Epithelial cell of prostate (primary cell): ENCODE measurements at regions not wholly inside any gene's neighbourhood (a gene's known extent, or its start where the extent isn't known, plus 50 kb on each side); places are given as distances from the start of the nearest gene placed in this dataset.
"Not testable (repeated sequence)": the region's sequence is repeated elsewhere in the genome, so short reads cannot be mapped to it uniquely, and the experiment has no call there.

ENCODE experiments used
- DNase-seq: peaks from one replicate; pipeline ENCODE4 v3.0.0-alpha.2; 2011; ENCODE audit warnings: low read depth, low spot score
- H3K27ac ChIP-seq: fragments of 450-650 bp; 2 replicates; pipeline ENCODE4 v1.5.1; 2017; ENCODE audit warnings: mild to moderate bottlenecking

DNA sequence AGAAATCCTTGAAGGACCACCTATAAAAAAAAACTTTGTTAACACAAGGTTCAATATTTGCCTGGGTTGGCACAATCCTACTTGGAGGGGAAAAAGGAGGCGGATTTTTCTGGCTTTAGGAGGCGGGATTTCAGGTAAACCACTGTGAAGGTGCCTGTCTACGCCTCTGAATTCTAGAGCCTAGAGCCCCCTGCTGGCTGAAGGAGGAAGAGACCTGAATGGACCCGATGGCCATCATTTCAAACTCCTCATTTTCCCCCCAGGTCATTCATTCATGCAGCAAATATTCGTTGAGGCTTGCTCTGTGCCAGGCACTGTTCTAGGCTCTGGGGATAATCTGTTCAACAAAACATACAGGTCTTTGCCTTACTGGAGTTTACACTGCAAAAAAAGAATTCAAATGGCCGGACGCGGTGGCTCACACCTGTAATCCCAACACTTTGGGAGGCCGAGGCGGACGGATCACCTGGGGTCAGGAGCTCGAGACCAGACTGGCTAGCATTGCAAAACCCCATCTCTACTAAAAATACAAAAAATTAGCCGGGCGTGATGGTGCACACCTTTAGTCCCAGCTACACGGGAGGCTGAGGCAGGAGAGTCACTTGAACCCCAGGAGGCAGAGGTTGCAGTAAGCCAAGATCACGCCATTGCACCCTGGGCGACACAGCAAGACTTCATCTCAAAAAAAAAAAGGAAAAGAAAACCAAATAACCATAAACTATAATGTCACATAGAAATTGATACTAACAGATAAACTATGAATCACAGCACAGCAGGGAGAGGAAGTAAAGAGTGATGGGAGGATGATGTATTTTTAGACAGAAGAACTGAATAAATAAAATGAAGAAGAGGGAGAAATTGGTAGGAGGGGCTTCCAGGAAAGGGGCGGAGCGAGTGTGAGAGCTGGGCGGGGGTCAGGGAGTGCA, 90.1 kb upstream of the NFE2L3 start:
- DNase-seq, result no peak
- no peak overlapping the region for H3K27ac ChIP-seq

DNA sequence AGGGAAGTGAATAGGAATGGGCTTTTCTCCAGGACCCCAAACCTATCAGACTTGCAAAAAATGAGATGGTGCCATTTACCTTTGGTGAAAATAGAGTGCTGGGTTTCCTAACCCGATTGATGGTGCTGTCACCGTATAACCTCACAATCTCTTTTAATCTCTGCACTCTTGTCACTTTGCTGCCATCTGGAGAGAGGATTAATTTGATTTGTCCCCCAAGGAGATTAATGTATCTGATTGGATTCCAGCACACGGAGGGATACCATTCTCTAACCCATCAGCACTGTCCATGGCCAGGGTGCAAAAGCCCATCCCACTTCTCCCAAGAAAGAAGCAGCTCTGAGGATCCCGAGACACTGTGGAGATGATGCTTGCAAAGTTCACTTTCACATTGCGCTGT, 86.3 kb upstream of the NFE2L3 start:
- no peak overlapping the region for H3K27ac ChIP-seq
- DNase-seq, result no peak

DNA sequence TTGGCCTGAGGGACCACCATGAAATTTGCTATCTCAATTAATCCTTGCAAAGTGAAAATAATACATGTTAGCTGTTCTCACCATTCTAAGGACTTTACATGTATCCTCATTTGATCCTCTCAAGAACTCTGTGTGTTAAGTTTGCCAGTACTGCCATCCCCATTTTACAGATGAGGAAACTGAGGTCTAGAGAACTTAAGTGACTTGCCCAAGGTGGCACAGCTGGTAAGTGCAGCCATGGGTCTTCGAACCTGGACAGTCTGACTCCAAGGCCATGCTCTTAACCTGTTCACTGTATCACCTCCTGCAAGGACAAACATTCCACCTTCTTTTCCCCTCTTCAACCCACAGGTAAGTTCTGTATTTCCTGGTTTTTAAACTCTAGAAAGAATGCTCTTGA, 85.3 kb upstream of the NFE2L3 start:
- H3K27ac ChIP-seq, result no peak overlapping the region
- no peak for DNase-seq

DNA sequence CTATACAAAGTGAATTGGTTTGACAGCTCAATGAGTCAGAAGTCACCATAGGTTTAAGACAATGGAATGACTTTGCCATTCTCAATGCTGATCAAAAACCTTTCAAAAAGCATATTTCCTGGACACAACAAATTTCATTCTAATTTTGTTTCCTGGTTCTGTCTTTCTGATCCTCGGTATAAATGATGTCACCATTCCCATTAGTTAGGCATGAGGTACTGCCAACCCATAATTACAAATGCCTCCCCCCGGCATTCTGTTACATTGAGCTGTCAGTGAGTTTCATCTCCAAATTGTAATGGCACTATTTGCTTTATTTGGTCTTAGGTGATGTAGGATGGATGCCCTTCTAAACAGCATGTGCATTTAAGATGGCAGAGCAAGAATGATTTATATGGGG, 81.7 kb upstream of the NFE2L3 start:
- no peak overlapping the region for H3K27ac ChIP-seq
- no peak for DNase-seq

DNA sequence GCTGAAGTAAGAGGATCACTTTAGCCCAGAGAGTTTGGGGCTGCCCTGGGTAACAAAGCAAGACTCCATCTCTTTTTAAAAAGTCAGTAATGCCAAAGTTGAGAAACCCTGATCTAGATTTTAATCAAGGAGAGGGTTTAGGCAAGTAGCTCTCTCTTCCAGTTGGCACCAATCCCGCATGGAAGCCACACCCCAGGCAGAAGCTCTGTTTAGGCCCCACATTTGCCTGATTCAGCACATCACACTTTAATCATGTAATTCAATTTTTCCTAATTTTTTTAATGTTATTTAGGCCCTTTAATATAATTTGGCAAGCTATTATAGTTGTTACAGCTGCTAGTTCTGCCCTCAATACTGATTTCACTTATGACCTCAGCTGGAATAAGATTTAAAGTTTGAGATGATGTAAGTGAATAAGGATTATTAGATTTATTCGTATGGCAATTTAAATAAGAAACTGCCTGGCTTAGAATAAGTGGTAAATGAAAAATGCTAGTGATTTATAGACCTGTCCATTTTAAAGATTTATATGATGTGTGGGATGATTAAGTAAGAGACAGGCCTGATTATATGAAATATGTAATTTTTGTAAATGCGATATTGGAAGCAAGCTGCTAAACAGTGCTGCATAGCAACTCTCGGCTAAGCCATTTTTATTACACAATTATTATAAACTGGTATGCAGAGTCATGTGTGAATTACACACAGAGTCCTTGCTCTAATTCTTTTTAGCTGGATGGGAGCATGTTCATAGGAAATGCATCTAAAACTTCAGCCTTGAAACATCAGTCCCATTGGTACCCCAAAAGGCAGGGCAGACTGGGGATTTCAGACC, 80.2 kb upstream of the NFE2L3 start:
- DNase-seq, result no peak
- H3K27ac ChIP-seq, result no peak overlapping the region

DNA sequence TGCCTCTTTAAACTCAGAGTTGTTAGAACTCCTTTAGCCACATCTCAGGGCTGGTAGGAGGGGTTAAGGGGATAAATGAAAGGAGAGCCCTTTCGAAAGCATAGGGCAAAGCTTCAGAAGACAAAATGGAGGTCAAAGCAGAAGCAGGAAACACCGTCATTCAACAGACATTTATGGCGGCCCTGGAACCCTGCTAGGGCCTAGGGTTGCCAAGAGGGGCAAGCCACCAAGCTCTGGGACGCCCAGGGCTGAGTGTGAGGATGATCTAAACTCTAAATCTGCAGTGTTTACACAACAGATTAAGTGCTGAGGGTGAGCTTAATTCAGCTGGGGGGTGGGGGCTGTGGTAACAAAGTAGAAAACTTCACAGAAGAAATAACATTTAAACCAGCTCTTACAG, 79.0 kb upstream of the NFE2L3 start:
- no peak for DNase-seq
- H3K27ac ChIP-seq, result no peak overlapping the region

DNA sequence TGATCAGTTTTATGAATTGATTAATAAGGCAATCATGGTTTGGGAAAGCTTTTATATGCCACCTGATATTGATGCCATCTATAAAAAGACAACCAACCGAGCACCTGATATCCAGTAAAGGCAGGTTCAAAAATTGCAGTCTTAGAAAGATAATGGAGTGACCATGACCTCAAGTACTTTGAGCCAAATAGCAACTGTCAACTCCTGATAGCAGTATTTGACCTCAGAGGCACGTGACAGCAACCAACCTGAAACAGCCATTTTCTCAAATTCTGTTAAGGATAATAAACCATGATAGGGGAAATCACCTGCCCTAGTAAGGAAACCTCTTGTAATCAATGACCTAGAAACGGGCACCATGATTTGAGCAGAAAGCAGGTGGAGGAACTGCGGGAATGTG, 77.1 kb upstream of the NFE2L3 start:
- no peak overlapping the region for H3K27ac ChIP-seq
- DNase-seq, result no peak

DNA sequence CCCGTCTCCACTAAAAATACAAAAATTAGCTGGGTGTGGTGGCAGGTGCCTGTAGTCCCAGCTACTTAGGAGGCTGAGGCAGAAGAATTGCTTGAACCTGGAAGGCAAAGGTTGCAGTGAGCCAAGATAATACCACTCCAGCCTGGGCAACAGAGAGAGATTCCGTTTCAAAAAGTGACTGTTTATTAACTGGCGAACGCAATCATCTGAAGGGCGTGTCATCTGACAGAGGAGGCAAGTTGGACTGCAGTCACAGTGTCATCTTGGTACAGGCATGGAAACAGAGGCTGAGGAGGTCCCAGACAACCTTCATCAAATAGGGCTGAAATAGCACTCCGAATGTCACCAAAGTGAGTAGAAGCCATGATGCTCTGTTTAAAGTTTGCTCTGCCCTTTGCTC, 75.3 kb upstream of the NFE2L3 start:
- DNase-seq, result no peak
- no peak overlapping the region for H3K27ac ChIP-seq

DNA sequence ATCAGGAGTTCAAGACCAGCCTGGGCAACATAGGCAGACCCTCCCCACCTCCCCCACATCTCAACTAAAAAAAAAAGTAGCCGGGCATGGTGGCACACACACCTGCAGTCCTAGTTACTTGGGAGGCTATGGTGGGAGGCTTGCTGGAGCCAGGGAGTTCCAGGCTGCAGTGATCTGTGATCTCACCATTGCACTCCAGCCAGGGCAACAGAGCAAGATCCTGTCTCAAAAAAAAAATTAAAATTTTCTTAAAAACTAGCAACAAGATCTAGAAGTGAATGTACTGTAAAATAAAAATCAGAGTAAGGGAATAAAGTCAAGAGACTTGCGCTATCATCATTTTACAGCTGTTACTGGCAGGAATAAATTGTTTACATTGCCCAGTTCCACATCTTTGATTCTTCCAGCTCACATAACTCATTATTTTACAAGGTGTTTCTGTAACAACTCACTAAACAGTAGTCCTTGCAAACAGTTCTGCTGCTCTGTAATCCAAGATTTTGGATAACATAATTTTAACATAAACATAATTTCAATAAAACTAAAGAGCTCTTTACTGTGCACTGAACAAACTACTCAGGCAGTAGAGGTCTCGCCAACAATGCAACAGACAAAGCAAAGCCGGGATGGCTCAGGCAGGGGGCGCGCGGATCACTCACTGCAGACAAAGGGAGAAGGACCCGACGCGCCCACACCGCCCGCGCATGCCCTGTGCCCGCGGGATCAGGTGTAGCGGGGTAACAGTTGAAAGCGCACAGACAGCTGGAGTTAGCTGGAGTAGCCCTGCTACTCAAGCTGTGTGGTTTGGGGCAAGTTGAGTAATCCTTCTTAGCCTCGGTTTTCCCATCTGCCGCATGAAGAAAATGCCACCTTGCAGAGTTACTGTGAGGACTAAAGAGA, 73.3 kb upstream of the NFE2L3 start:
- H3K27ac ChIP-seq, result no peak overlapping the region
- no peak for DNase-seq

DNA sequence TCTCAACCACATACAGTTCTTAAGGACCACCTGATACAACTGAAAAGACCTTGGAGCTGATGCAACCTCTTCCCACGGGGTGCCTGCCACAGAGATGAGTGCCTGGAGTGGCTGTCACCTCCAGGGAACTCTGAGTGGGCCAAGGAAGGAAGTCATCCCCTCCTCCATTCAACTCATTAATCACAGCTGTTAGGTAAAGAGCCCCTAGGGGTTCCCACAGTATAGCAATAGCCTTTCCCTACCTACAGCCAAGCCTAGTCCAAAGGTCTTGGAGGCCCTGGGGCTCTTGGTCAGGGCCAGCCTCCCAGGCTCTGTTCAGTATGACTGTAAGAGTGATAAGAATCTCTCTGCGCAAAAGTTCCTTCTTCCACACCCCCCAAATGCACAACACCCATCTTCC, 70.4 kb upstream of the NFE2L3 start:
- DNase-seq, result no peak
- H3K27ac ChIP-seq, result no peak overlapping the region

DNA sequence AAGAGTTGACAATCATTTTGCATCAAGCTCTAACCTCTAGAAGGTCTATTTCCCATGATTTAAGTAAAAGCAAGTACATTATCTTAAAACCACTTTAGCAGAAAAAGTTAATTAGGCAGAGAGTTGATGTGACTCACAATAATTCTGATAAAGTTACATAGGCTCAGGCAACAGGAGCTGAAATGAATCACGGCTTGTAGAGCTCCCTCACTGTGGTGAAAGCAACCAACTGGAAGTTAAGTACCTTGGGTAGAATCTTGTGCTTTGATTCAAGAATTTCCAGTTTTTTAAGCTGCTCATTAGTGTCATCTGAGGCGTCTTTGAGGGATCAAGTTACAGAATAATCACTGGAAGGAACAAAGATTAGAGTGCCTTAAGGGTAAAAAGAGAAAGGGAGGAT, 68.9 kb upstream of the NFE2L3 start:
- H3K27ac ChIP-seq, result no peak overlapping the region
- DNase-seq, result peak; percentile 66

DNA sequence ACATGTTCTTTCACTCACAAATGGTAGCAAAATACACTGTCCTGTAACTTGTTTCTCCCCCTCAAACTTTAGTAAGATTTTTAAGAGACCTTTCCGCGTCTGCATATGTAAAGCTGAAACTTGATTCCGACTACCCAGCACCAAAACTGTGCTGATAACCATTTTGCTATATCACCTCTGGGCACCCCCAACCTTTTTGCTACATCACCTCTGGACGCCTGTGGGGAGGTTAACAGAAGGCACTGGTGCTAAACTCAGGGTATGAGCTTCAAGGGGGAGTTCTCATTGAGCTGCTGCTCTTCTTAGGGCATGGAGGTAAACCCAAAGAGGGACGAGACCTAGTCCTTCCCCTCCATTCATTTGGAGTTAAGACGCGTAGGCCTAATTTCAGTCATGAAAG, 67.6 kb upstream of the NFE2L3 start:
- no peak for DNase-seq
- no peak overlapping the region for H3K27ac ChIP-seq

DNA sequence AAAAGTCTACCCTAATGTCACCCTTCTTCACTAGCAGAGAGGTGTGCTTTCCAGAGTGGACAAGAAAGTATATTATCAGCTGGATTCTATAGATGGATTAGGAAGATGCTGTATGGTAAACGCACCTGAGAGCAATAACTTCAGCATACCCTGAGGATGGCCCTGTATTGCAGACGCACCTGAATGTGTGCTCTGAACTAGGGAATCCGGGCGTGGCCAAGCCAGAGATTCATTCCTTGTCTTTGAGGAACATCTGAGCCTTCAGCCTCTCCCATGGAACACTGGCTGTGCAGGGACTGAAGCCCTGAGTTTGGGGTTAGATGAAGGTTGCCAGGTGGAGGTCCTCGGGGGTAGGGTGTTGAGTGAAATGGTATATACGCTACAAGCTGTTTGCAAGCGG, 66.2 kb upstream of the NFE2L3 start:
- no peak for DNase-seq
- no peak overlapping the region for H3K27ac ChIP-seq

DNA sequence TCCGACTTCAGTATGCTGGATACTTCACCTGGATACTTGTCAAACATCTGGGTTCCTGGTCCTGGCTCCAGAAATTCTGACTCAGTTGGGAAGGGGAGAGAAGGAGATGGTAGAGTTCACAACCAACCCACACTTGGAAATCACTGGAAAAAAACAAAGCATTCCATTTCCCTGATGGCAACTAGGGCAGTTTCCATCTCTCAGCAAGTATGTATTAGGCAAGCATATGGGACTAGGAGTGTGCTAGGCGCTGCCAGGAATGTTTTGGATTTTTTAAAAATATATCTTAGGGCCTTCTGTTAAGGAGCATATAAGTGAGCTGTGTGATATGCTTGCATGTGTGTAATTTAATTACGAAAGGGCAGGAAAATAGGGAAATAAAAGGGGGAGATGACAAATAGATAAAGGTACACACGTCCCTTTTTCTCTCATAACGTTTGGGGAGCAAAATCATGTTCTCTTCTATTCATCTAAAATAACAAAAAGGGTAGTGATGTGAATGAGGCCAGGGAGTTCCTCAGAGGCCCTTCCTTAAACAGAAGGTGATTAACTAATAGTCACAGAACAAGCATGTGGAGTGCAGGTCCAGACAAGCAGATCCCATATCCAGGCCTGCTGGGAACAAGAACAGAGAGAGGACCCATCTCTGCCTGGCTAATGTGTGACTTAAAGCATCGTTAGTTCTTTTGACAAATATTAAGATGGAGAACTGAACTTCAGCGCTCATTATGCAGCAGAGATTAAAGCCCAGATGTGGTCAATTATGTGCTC, 64.5 kb upstream of the NFE2L3 start:
- H3K27ac ChIP-seq, result peak overlapping the region; percentile 94

DNA sequence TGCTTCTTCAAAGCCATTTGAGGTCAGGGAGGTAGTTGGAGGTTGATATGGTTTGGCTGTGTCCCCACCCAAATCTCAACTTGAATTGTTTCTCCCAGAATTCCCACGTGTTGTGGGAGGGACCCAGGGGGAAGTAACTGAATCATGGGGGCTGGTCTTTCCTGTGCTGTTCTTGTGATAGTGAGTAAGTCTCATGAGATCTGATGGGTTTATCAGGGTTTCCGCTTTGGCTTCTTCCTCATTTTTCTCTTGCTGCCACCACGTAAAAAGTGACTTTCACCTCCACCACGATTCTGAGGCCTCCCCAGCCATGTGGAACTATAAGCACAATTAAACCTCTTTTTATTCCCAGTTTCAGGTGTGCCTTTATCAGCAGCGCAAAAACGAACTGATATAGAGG, 62.5 kb upstream of the NFE2L3 start:
- H3K27ac ChIP-seq, DNase-seq: not testable (repeated sequence)

More for the DNA sequence above, 64.5 kb upstream of the NFE2L3 start:
- peak; percentile 72 for DNase-seq

DNA sequence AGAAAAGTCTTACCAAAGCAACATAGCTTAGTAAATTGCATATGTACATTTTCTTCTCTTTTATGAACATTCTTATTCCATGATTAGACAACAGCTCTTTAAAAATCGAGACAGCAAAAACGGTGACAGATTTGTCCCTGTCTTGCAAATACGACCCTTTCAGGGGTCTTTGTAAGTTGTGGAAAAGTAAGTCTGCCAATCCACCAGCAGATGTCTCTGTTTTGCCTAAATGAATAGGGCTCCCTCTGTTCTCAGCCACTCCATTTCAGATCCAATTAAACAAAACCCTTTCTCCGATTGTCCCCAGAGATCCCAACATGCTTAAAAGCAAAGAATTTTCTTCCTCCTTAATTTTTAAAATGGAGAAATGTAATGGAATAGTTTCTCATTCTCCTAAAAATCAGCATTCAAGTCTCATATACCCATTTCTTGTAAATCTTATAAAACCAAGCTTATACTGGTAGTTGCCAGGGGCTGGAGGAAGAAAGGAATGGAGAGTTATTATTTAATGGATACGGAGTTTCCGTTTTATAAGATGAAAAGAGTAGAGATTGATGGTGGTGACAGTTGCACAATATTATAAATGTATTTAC, 61.0 kb upstream of the NFE2L3 start:
- no peak overlapping the region for H3K27ac ChIP-seq
- no peak for DNase-seq

DNA sequence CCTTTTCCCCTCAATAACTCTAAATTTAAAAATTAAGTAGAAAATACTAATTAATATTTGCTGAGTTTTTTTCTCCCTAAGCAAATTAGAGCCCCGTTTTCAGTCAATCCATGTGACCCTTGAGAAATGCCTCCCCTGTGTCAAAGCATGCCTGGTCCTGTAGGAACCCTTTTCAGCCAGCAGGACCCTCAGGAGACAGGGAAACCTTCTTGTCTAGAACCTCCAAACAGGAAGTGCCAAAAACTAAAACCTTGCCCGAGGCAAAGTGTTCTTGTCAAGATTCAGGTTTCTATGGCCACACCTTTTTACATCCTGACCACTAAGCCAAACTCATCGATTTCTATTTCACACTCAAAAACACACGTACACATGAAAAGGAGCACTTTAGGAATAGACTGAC, 60.1 kb upstream of the NFE2L3 start:
- H3K27ac ChIP-seq, result no peak overlapping the region
- no peak for DNase-seq

DNA sequence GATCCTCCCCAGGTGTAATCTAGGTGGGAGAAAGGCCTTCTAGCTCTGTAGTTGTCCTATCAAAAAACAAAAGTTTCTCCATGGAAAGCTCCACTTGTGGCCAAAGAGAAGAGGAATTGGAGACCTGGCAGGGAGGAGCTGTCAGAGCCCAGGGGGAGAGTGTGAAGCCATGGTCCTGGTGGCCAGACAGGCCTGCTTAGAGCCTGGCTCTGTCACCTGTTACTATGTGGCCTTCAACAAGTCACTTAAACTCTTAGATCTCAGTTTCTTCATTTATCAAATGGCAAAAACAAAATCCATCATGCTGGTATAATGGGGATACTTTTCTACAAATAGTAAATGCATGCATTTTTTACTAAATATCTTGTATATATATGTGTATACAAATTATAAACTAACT, 59.0 kb upstream of the NFE2L3 start:
- DNase-seq, result no peak
- H3K27ac ChIP-seq, result no peak overlapping the region

DNA sequence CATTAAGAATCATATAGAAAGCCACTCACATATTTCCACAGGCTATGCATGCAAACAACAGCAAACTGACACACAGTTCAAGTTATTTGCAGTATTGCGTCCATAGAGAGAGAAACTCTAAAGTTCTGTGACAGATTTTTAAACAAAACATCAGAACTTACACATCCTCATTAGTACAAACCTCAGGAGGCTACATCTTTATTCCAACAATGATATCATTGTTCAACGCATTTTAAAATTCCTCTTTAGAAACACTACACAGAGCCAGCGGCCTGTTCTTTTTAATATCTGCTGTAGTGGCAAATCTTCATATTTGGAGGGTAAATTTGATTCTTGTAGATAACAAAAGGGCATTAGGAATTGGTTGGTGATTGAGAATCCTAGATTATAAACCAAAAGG, 55.9 kb upstream of the NFE2L3 start:
- H3K27ac ChIP-seq, result no peak overlapping the region
- no peak for DNase-seq
